Activated CD8-positive, alpha-beta T cell treated with anti-CD3 and anti-CD28 coated beads for 36 hours (primary cell): ENCODE measurements at regions not wholly inside any gene's neighbourhood (a gene's known extent, or its start where the extent isn't known, plus 50 kb on each side); places are given as distances from the start of the nearest gene placed in this dataset.
"Not testable (repeated sequence)": the region's sequence is repeated elsewhere in the genome, so short reads cannot be mapped to it uniquely, and the experiment has no call there.

Source experiments
- ATAC-seq: fragments of 200-7000 bp; cut with Tn5 transposase; one replicate; pipeline ENCODE4 v1.10.0; 2021; ENCODE audit warnings: mild to moderate bottlenecking, moderate library complexity
- CTCF ChIA-PET: fragments of 350-600 bp; sonication (Branson Sonifier 250); formaldehyde crosslinking; loops from one replicate; lab custom pipeline; 2021; ENCODE audit warnings: antibody characterized with exemption; lab: Charles Lee
- POLR2A ChIA-PET: fragments of 350-600 bp; sonication (Branson Sonifier 250); formaldehyde crosslinking; loops from one replicate; lab custom pipeline; 2021; ENCODE audit warnings: antibody characterized with exemption; lab: Charles Lee
- DNase-seq: peaks from one replicate; pipeline ENCODE4 v3.0.0-alpha.2; 2020
- H3K27ac Mint-ChIP-seq: one replicate; pipeline ENCODE4 v1.8.0; 2021; ENCODE audit warnings: mild to moderate bottlenecking, mixed read lengths
- H3K27me3 Mint-ChIP-seq: one replicate; pipeline ENCODE4 v1.8.0; 2021; ENCODE audit warnings: mixed read lengths
- H3K36me3 Mint-ChIP-seq: one replicate; pipeline ENCODE4 v1.8.0; 2021; ENCODE audit warnings: low read depth, mixed read lengths
- H3K4me1 Mint-ChIP-seq: one replicate; pipeline ENCODE4 v1.8.0; 2021; ENCODE audit warnings: low read depth, mixed read lengths
- H3K4me3 Mint-ChIP-seq: one replicate; pipeline ENCODE4 v1.8.0; 2021; ENCODE audit warnings: mild to moderate bottlenecking, moderate library complexity, mixed read lengths
- H3K9me3 Mint-ChIP-seq: one replicate; pipeline ENCODE4 v1.8.0; 2021; ENCODE audit warnings: mixed read lengths
- intact Hi-C: fragments of 100-400 bp; cut with micrococcal nuclease; formaldehyde crosslinking; loops from one replicate; pipeline ENCODE4 v1.10.0; 2022
- TF ChIP-seq, protein P1 (sequence below): fragments of 200-600 bp; IDR thresholded peaks from one replicate; pipeline ENCODE4 v1.8.0; 2022; ENCODE audit warnings: antibody characterized with exemption, mild to moderate bottlenecking

- Mint-ChIP-seq H3K27ac (no peak overlapping the region), H3K36me3 (no peaks in the 10 kb centered on the region), H3K4me3 (no peak overlapping the region), H3K27me3 (peaks cover 10% of the 10 kb centered on the region), H3K9me3 (no peaks in the 10 kb centered on the region), H3K4me1 (no peaks in the 10 kb centered on the region)
- ChIA-PET CTCF (no interaction called here), POLR2A (no interaction called here)
- intact Hi-C loops = no loop called here
- TF ChIP-seq, protein P1, sequence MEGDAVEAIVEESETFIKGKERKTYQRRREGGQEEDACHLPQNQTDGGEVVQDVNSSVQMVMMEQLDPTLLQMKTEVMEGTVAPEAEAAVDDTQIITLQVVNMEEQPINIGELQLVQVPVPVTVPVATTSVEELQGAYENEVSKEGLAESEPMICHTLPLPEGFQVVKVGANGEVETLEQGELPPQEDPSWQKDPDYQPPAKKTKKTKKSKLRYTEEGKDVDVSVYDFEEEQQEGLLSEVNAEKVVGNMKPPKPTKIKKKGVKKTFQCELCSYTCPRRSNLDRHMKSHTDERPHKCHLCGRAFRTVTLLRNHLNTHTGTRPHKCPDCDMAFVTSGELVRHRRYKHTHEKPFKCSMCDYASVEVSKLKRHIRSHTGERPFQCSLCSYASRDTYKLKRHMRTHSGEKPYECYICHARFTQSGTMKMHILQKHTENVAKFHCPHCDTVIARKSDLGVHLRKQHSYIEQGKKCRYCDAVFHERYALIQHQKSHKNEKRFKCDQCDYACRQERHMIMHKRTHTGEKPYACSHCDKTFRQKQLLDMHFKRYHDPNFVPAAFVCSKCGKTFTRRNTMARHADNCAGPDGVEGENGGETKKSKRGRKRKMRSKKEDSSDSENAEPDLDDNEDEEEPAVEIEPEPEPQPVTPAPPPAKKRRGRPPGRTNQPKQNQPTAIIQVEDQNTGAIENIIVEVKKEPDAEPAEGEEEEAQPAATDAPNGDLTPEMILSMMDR = no peak
- ATAC-seq = no peak
- no peak for DNase-seq
These were observed 1068.5 kb downstream of the BRD1 start for GRCh38 chr22:48758881-48759875.

- intact Hi-C loops = no loop called here
- Mint-ChIP-seq H3K9me3 (no peaks in the 10 kb centered on the region), H3K36me3 (no peaks in the 10 kb centered on the region), H3K27me3 (peaks cover 10% of the 10 kb centered on the region), H3K4me1 (no peaks in the 10 kb centered on the region), H3K4me3 (no peak overlapping the region), H3K27ac (no peak overlapping the region)
- TF ChIP-seq, protein P1 = no peak
- ChIA-PET CTCF (no interaction called here), POLR2A (no interaction called here)
- ATAC-seq (no peak), DNase-seq (no peak)
These were observed 1069.6 kb downstream of the BRD1 start for GRCh38 chr22:48757985-48758561.

- Mint-ChIP-seq H3K4me1 (no peaks in the 10 kb centered on the region), H3K9me3 (no peaks in the 10 kb centered on the region), H3K27ac (no peak overlapping the region), H3K36me3 (no peaks in the 10 kb centered on the region), H3K27me3 (peaks cover 10% of the 10 kb centered on the region), H3K4me3 (no peak overlapping the region)
- ATAC-seq (no peak), DNase-seq (no peak)
- intact Hi-C loops = no loop called here
- TF ChIP-seq, protein P1 = no peak
- POLR2A ChIA-PET = no interaction called here
- CTCF ChIA-PET = no interaction called here
These were observed 1070.1 kb downstream of the BRD1 start for GRCh38 chr22:48757581-48757980.

- intact Hi-C loops, ATAC-seq, CTCF ChIA-PET, H3K4me1 Mint-ChIP-seq, H3K36me3 Mint-ChIP-seq, H3K27ac Mint-ChIP-seq, H3K9me3 Mint-ChIP-seq, H3K4me3 Mint-ChIP-seq, DNase-seq, POLR2A ChIA-PET: not testable (repeated sequence)
- peaks cover 10% of the 10 kb centered on the region for H3K27me3 Mint-ChIP-seq
These were observed 1070.5 kb downstream of the BRD1 start for GRCh38 chr22:48757135-48757534.

- Mint-ChIP-seq H3K27me3 (peaks cover 10% of the 10 kb centered on the region), H3K9me3 (no peaks in the 10 kb centered on the region), H3K4me1 (no peaks in the 10 kb centered on the region), H3K4me3 (no peak overlapping the region), H3K27ac (no peak overlapping the region), H3K36me3 (no peaks in the 10 kb centered on the region)
- ChIA-PET POLR2A (no interaction called here), CTCF (no interaction called here)
- intact Hi-C loops = no loop called here
- TF ChIP-seq, protein P1 = no peak
- DNase-seq (no peak), ATAC-seq (no peak)
These were observed 1071.2 kb downstream of the BRD1 start for GRCh38 chr22:48756146-48757111.
